ENCODE measurements at regions not wholly inside any gene's neighbourhood (a gene's known extent, or its start where the extent isn't known, plus 50 kb on each side); places are given as distances from the start of the nearest gene placed in this dataset.

- FAIRE-seq (no peak), DNase-seq (ENCODE audit: low read depth, low spot score) (no peak)
- intact Hi-C loops (cut with micrococcal nuclease) (no loop called here), dilution Hi-C loops (cut with MboI; ENCODE audit: extremely low pct_ligation_motif_present, low sequenced_read_pairs) (no loop called here)
- H3K79me2 ChIP-seq (ENCODE audit: control insufficient read depth, insufficient read depth, low read length) = no peaks in the 10 kb centered on the region
- H3K4me3 ChIP-seq (replicated peaks in 1 of 3; ENCODE audit: insufficient read depth in 1 of 3, low read depth in 1 of 3, low read length in 3 of 3) = no peak overlapping the region
- BruUV-seq (replicated peaks) = no TSS peak
- POLR2A ChIA-PET = no interaction called here
- no peaks in the 10 kb centered on the region for H3K4me1 ChIP-seq (ENCODE audit: control insufficient read depth, extremely low read depth, insufficient read depth, low read length)
- no peak overlapping the region for H3K27ac ChIP-seq (ENCODE audit: insufficient read depth, low read depth, low read length)
- H3K27me3 ChIP-seq (ENCODE audit: control insufficient read depth in 2 of 2, insufficient read depth in 2 of 2, low read length in 2 of 2) = no peaks in the 10 kb centered on the region
- no peak for TF ChIP-seq POLR2A (IDR thresholded peaks at IDR 0.05; ENCODE audit: low read depth, low read length)
- TF ChIP-seq POLR2AphosphoS5 (IDR thresholded peaks at IDR 0.05; ENCODE audit: insufficient read depth, low read depth, low read length) = no peak
- no peaks in the 10 kb centered on the region for H4K20me1 ChIP-seq (replicated peaks; ENCODE audit: control insufficient read depth, extremely low read depth, insufficient read depth, low read length)
- CTCF ChIA-PET = no interaction called here
- no peak overlapping the region for H2AFZ ChIP-seq (ENCODE audit: low read depth, low read length)
- H3K9ac ChIP-seq (replicated peaks; ENCODE audit: extremely low read depth, insufficient read depth, low read length) = no peak overlapping the region
- H3K4me2 ChIP-seq (ENCODE audit: insufficient read depth, low read length) = no peak overlapping the region
- H3K9me1 ChIP-seq (replicated peaks; ENCODE audit: control insufficient read depth, extremely low read depth, insufficient read depth, low read length) = no peaks in the 10 kb centered on the region
- no peaks in the 10 kb centered on the region for H3K36me3 ChIP-seq (ENCODE audit: control insufficient read depth in 2 of 2, extremely low read depth in 1 of 2, insufficient read depth in 2 of 2, low read length in 2 of 2)
- no peaks in the 10 kb centered on the region for H3K9me3 ChIP-seq (replicated peaks; ENCODE audit: control insufficient read depth, insufficient read depth, low read length)
Measured at GRCh38 chr7:70881167-70881847, 250.6 kb upstream of the GALNT17 start.

- Histone ChIP-seq H3K79me2 (ENCODE audit: control insufficient read depth, insufficient read depth, low read length) (no peaks in the 10 kb centered on the region), H2AFZ (ENCODE audit: low read depth, low read length) (no peak overlapping the region), H4K20me1 (replicated peaks; ENCODE audit: control insufficient read depth, extremely low read depth, insufficient read depth, low read length) (no peaks in the 10 kb centered on the region), H3K4me2 (ENCODE audit: insufficient read depth, low read length) (no peak overlapping the region), H3K9me3 (replicated peaks; ENCODE audit: control insufficient read depth, insufficient read depth, low read length) (no peaks in the 10 kb centered on the region), H3K4me1 (ENCODE audit: control insufficient read depth, extremely low read depth, insufficient read depth, low read length) (no peaks in the 10 kb centered on the region), H3K36me3 (ENCODE audit: control insufficient read depth in 2 of 2, extremely low read depth in 1 of 2, insufficient read depth in 2 of 2, low read length in 2 of 2) (no peaks in the 10 kb centered on the region), H3K27ac (ENCODE audit: insufficient read depth, low read depth, low read length) (no peak overlapping the region), H3K9me1 (replicated peaks; ENCODE audit: control insufficient read depth, extremely low read depth, insufficient read depth, low read length) (no peaks in the 10 kb centered on the region), H3K27me3 (ENCODE audit: control insufficient read depth in 2 of 2, insufficient read depth in 2 of 2, low read length in 2 of 2) (no peaks in the 10 kb centered on the region), H3K9ac (replicated peaks; ENCODE audit: extremely low read depth, insufficient read depth, low read length) (no peak overlapping the region), H3K4me3 (replicated peaks in 1 of 3; ENCODE audit: insufficient read depth in 1 of 3, low read depth in 1 of 3, low read length in 3 of 3) (no peak overlapping the region)
- no TSS peak for BruUV-seq (replicated peaks)
- no peak for TF ChIP-seq EZH2 (IDR thresholded peaks at IDR 0.05; ENCODE audit: borderline replicate concordance, low read depth, low read length, severe bottlenecking)
- TF ChIP-seq MAX (IDR thresholded peaks at IDR 0.05; ENCODE audit: insufficient read depth, insufficient read length) = no peak
- no peak for TF ChIP-seq GATA2 (IDR thresholded peaks at IDR 0.05; ENCODE audit: insufficient read depth, insufficient read length, low read depth, low read length)
- TF ChIP-seq CTCF (IDR thresholded peaks at IDR 0.05; ENCODE audit: extremely low read depth in 1 of 2, insufficient read depth in 1 of 2, low read depth in 1 of 2, low read length in 2 of 2) = no peak
- no peak for TF ChIP-seq MYC (IDR thresholded peaks at IDR 0.05; ENCODE audit: low read depth, low read length)
- no peak for TF ChIP-seq JUN (IDR thresholded peaks at IDR 0.05; ENCODE audit: borderline replicate concordance, insufficient read depth, insufficient read length, low read depth)
- no peak for TF ChIP-seq POLR2AphosphoS5 (IDR thresholded peaks at IDR 0.05; ENCODE audit: insufficient read depth, low read depth, low read length)
- no peak for TF ChIP-seq POLR2A (IDR thresholded peaks at IDR 0.05; ENCODE audit: low read depth, low read length)
- TF ChIP-seq FOS (IDR thresholded peaks at IDR 0.05; ENCODE audit: borderline replicate concordance, insufficient read depth, low read length) = no peak
- ChIA-PET POLR2A (no interaction called here), CTCF (no interaction called here)
- intact Hi-C loops (cut with micrococcal nuclease) (no loop called here), dilution Hi-C loops (cut with MboI; ENCODE audit: extremely low pct_ligation_motif_present, low sequenced_read_pairs) (no loop called here)
- FAIRE-seq = no peak
- DNase-seq (ENCODE audit: low read depth, low spot score) = no peak
Measured at GRCh38 chr7:70883750-70884439, 248.0 kb upstream of the GALNT17 start.
